Nephron (organoid): ENCODE measurements at regions not wholly inside any gene's neighbourhood (a gene's known extent, or its start where the extent isn't known, plus 50 kb on each side); places are given as distances from the start of the nearest gene placed in this dataset.
A peak's percentile ranks its signal among the peaks of the same experiment; 100 is the strongest.

Experiments used
- H3K27ac Mint-ChIP-seq, 3 experiments: 2 replicates each; pipeline ENCODE4 v1.8.0; 2020; ENCODE audit warnings: mixed read lengths in 3 of 3, mild to moderate bottlenecking in 2 of 3, moderate library complexity in 1 of 3
- H3K27me3 Mint-ChIP-seq: 2 replicates; pipeline ENCODE4 v1.8.0; 2021; ENCODE audit warnings: low read depth, mild to moderate bottlenecking, moderate library complexity, mixed read lengths
- H3K36me3 Mint-ChIP-seq: 2 replicates; pipeline ENCODE4 v1.8.0; 2020; ENCODE audit warnings: low read depth, mixed read lengths
- H3K4me1 Mint-ChIP-seq: 2 replicates; pipeline ENCODE4 v1.8.0; 2020; ENCODE audit warnings: mixed read lengths
- H3K4me3 Mint-ChIP-seq, 3 experiments: 2 replicates each; pipeline ENCODE4 v1.8.0; 2020; ENCODE audit warnings: mild to moderate bottlenecking in 3 of 3, mixed read lengths in 3 of 3, moderate library complexity in 2 of 3
- H3K9me3 Mint-ChIP-seq: 2 replicates; pipeline ENCODE4 v1.8.0; 2020; ENCODE audit warnings: mixed read lengths
- CTCF ChIP-seq, 3 experiments: fragments of 200-600 bp; sonication (generic); IDR thresholded peaks; one replicate each; pipeline ENCODE4 v1.5.0; 2021; ENCODE audit warnings: antibody characterized with exemption in 3 of 3; ENCODE audit not compliant: unreplicated experiment in 3 of 3

GRCh38 chr16:87185983-87186382 lies 131.2 kb downstream of the C16orf95 start:
- H3K27me3 Mint-ChIP-seq, result peaks cover 44% of the 10 kb centered on the region
- H3K36me3 Mint-ChIP-seq, result peaks cover 10% of the 10 kb centered on the region
- peaks cover 5% of the 10 kb centered on the region for H3K9me3 Mint-ChIP-seq
- no peak overlapping the region for H3K4me3 Mint-ChIP-seq
- peak overlapping the region in 2 of 3 experiments; percentile 16 to 53 for H3K27ac Mint-ChIP-seq
- no peak for TF ChIP-seq CTCF (IDR thresholded peaks at IDR 0.05; ENCODE audit: unreplicated experiment in 3 of 3)
- peaks cover 29% of the 10 kb centered on the region for H3K4me1 Mint-ChIP-seq

DNA sequence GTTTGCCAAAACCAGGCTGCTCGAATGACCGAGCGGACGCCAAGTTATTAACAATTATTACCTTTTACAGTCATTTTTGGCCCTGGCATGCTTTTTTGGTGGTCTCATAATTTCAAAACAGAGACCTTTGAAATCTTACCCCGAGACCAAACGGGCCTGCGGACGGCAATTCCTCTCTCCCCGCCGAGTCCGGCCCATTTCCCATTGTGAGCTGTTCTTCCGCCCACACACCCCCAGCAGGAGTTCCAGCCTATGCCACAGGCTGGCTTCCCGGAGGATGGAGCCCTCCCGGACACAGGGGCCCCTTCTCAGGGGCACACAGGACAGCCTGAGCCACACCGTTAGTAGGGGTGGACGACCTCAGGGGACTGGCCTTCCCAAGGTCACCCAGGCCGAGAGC lies 130.7 kb downstream of the C16orf95 start:
- H3K4me1 Mint-ChIP-seq, result peaks cover 29% of the 10 kb centered on the region
- peaks cover 40% of the 10 kb centered on the region for H3K27me3 Mint-ChIP-seq
- no peak overlapping the region for H3K4me3 Mint-ChIP-seq

DNA sequence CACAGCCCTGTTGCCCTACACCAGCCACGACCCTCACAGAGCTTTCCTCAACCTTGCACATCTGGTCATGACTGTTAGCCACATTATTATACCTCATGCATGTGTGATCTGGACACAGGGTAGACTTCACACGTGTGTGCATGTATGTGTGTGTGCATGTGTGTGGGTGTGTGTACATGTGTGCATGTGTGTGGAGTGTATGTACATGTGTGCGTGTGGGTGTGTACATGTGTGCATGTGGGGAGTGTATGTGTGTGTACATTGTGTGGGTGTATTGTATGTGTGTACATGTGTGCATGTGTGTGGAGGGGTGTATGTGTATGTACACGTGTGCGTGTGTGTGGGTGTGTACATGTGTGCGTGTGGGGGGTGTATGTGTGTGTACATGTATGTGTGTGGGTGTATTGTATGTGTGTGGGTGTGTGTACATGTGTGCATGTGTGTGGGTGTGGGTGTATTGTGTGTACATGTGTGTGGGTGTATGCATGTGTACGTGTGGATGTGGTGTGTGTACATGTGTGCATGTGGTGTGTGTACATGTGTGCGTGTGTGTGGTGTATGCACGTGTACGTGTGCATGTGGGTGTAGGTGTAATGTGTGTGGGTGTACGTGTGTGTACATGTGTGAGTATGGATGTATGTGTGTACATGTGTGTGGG lies 130.2 kb downstream of the C16orf95 start:
- Mint-ChIP-seq H3K36me3 (peaks cover 10% of the 10 kb centered on the region), H3K9me3 (peaks cover 5% of the 10 kb centered on the region), H3K27me3 (peaks cover 38% of the 10 kb centered on the region), H3K4me3 (no peak overlapping the region), H3K27ac (peak overlapping the region in 2 of 3 experiments; percentile 16 to 58), H3K4me1 (peaks cover 27% of the 10 kb centered on the region)
- no peak for TF ChIP-seq CTCF (IDR thresholded peaks at IDR 0.05; ENCODE audit: unreplicated experiment in 3 of 3)

More for the DNA sequence above, 130.7 kb downstream of the C16orf95 start:
- no peak for TF ChIP-seq CTCF (IDR thresholded peaks at IDR 0.05; ENCODE audit: unreplicated experiment in 3 of 3)
- Mint-ChIP-seq H3K9me3 (peaks cover 5% of the 10 kb centered on the region), H3K27ac (peak overlapping the region; percentile 16 to 72 (median 53)), H3K36me3 (peaks cover 10% of the 10 kb centered on the region)

DNA sequence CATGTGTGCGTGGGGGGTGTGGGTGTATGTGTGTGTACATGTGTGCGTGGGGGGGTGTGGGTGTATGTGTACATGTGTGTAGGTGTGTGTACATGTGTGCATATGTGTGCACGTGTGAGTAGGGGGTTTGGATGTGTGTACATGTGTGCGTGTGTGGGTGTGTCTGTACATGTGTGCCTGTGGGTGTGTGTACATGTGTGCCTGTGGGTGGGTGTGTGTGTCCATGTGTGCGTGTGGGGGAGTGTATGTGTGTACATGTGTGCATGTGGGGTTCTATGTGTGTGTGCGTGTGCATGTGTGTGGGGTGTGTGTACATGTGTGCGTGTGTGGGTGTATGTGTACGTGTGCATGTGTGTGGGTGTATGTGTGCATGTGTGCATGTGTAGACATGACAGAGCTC lies 129.1 kb downstream of the C16orf95 start:
- H3K36me3 Mint-ChIP-seq, result peaks cover 10% of the 10 kb centered on the region
- TF ChIP-seq CTCF (IDR thresholded peaks at IDR 0.05; ENCODE audit: unreplicated experiment in 3 of 3), result no peak
- peak overlapping the region in 1 of 3 experiments; percentile 16 for H3K27ac Mint-ChIP-seq
- H3K27me3 Mint-ChIP-seq, result peaks cover 34% of the 10 kb centered on the region
- peaks cover 30% of the 10 kb centered on the region for H3K4me1 Mint-ChIP-seq
- no peak overlapping the region for H3K4me3 Mint-ChIP-seq
- peaks cover 5% of the 10 kb centered on the region for H3K9me3 Mint-ChIP-seq

GRCh38 chr16:87189426-87189825 lies 127.8 kb downstream of the C16orf95 start:
- H3K9me3 Mint-ChIP-seq, result peaks cover 7% of the 10 kb centered on the region
- peaks cover 24% of the 10 kb centered on the region for H3K27me3 Mint-ChIP-seq
- H3K4me3 Mint-ChIP-seq, result no peak overlapping the region
- H3K36me3 Mint-ChIP-seq, result peaks cover 10% of the 10 kb centered on the region
- peaks cover 31% of the 10 kb centered on the region for H3K4me1 Mint-ChIP-seq
- TF ChIP-seq CTCF (IDR thresholded peaks at IDR 0.05; ENCODE audit: unreplicated experiment in 3 of 3), result no peak
- no peak overlapping the region for H3K27ac Mint-ChIP-seq
